Prostate gland (tissue), 2 donors: ENCODE measurements at regions not wholly inside any gene's neighbourhood (a gene's known extent, or its start where the extent isn't known, plus 50 kb on each side); places are given as distances from the start of the nearest gene placed in this dataset.

Experiments
- DNase-seq: peaks from one replicate; pipeline ENCODE4 v3.0.0-alpha.2; 2019; ENCODE audit warnings: low spot score
- H3K27ac ChIP-seq, 2 donors: fragments of 200-600 bp; sonication (generic); 2 replicates each; pipeline ENCODE4 v1.5.1; 2017 to 2019
- H3K27me3 ChIP-seq: fragments of 200-600 bp; sonication (generic); replicated peaks from 2 replicates; pipeline ENCODE4 v1.5.1; 2019; ENCODE audit not compliant: insufficient read depth
- H3K36me3 ChIP-seq, 2 donors: fragments of 200-600 bp; sonication (generic); 1 replicate in 1 of 2; 2 replicates in 1 of 2; pipeline versions ENCODE4 v1.5.1 to v1.8.1; 2017 to 2019
- H3K4me1 ChIP-seq: fragments of 200-600 bp; sonication (generic); replicated peaks from 2 replicates; pipeline ENCODE4 v1.5.1; 2019
- H3K4me3 ChIP-seq, 2 donors: fragments of 200-600 bp; sonication (generic); 2 replicates each; pipeline ENCODE4 v1.5.1; 2017 to 2019
- H3K9me3 ChIP-seq: fragments of 200-600 bp; sonication (generic); 2 replicates; pipeline ENCODE4 v1.5.1; 2017
- POLR2A ChIP-seq: fragments of 450-650 bp; IDR thresholded peaks from one replicate; pipeline ENCODE4 v1.6.1; 2016; ENCODE audit warnings: antibody characterized with exemption, mild to moderate bottlenecking
- POLR2AphosphoS5 ChIP-seq: sonication (generic); formaldehyde crosslinking; IDR thresholded peaks from one replicate; pipeline ENCODE4 v1.6.1; 2017; ENCODE audit warnings: antibody characterized with exemption
- WGBS: methylation state at CpG from one replicate; pipeline ENCODE4 v1.1.5; 2018; 5-methylcytosine and 5-hydroxymethylcytosine counted together
- intact Hi-C: fragments of 100-400 bp; cut with DNase I; formaldehyde crosslinking; loops from one replicate; pipeline ENCODE4 v1.14.2; 2022
- TF ChIP-seq, protein P1 (sequence below), 4 experiments: fragments of 200-600 bp in 2 of 4; fragments of 450-650 bp in 2 of 4; sonication (generic) in 2 of 4; IDR thresholded peaks; 1 replicate in 3 of 4; 2 replicates in 1 of 4; pipeline ENCODE4 v1.5.1; 2016 to 2019; ENCODE audit warnings: antibody characterized with exemption in 4 of 4, mild to moderate bottlenecking in 2 of 4, moderate library complexity in 2 of 4

DNA sequence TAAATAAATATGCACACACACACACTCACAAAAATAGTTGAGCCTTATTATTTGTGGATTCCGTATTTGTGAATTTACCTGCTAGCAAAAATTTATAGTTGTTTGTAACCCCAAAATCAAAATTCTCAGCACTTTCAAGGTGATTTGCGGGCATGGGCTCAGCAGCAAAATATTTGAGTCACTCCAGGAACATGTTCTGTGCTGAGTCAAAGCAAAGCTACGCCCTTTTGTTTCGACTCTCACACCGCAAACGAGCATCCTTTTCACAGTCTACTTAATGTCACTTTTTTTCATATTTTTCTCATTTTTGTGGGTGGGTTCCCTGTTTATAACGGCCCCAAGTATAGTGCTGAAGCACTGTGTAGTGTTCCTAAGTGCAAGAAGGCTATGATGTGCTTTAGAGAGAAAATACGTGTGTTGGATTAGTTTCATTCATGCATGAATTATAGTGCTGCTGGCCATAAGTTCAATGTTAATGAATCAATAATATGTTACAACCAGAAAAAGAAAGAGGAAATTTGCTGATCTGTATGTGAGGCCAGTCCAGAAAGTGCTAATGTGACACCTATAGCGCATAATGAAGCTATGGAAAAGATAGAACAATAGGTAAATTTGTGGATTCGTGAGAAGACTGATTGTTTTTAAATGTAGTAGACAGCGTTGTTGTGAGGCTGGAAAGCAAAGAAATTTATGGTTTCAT, 723.2 kb upstream of the AGA start:
- Histone ChIP-seq H3K4me1 (no peaks in the 10 kb centered on the region), H3K27ac (no peak overlapping the region), H3K27me3 (no peaks in the 10 kb centered on the region), H3K4me3 (no peak overlapping the region), H3K9me3 (no peaks in the 10 kb centered on the region), H3K36me3 (no peaks in the 10 kb centered on the region)
- intact Hi-C loops, result no loop called here
- no peak for DNase-seq
- no peak for TF ChIP-seq POLR2A
- TF ChIP-seq POLR2AphosphoS5, result no peak
- TF ChIP-seq, protein P1, sequence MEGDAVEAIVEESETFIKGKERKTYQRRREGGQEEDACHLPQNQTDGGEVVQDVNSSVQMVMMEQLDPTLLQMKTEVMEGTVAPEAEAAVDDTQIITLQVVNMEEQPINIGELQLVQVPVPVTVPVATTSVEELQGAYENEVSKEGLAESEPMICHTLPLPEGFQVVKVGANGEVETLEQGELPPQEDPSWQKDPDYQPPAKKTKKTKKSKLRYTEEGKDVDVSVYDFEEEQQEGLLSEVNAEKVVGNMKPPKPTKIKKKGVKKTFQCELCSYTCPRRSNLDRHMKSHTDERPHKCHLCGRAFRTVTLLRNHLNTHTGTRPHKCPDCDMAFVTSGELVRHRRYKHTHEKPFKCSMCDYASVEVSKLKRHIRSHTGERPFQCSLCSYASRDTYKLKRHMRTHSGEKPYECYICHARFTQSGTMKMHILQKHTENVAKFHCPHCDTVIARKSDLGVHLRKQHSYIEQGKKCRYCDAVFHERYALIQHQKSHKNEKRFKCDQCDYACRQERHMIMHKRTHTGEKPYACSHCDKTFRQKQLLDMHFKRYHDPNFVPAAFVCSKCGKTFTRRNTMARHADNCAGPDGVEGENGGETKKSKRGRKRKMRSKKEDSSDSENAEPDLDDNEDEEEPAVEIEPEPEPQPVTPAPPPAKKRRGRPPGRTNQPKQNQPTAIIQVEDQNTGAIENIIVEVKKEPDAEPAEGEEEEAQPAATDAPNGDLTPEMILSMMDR (IDR thresholded peaks at IDR 0.05), result no peak
- WGBS, result 37% methylated on average over 11 of the region's 11 CpGs

DNA sequence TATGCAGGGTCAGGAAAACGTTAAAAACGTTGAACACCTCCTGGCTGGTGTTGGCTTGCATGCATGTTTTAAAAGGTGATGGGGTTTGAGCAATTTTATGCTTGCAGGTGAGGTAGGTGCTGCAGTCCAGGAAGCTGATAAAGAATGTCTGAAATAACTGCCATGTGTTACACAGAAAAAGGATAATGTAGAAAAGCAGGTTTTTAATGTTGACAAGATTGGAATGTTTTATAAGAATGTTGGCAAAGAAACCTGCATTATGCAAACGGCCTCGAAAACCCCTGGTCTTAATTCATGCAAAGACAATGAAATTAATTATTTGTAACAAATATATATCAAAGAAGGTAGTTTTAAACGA, 723.7 kb upstream of the AGA start:
- no peak overlapping the region for H3K27ac ChIP-seq
- TF ChIP-seq, protein P1 (IDR thresholded peaks at IDR 0.05), result no peak
- TF ChIP-seq POLR2A (no peak), POLR2AphosphoS5 (no peak)
- no peak overlapping the region for H3K4me3 ChIP-seq
- DNase-seq, result no peak
- H3K36me3 ChIP-seq, result no peaks in the 10 kb centered on the region
- intact Hi-C loops, result no loop called here
- no peaks in the 10 kb centered on the region for H3K9me3 ChIP-seq
- H3K27me3 ChIP-seq, result no peaks in the 10 kb centered on the region
- no peaks in the 10 kb centered on the region for H3K4me1 ChIP-seq
- 25% methylated on average over 5 of the region's 5 CpGs for WGBS

DNA sequence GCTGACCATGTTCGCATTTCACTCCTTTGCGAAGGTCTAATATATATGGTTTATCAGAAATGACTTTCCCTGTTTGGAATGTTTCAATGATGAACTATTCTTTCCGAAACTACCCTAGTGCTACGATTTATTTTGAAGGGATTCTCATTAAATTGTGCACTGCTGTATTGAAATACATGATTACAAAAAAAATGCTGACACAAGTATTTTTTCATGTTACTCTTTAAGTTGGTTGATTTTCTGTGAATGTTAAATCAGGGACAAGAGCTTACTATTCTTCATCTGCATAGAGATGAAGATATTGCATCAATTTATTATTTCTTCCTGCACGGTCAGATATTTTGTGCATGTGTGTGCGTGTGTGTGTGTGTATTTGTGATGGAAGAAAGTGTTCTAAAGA, 731.5 kb upstream of the AGA start:
- intact Hi-C loops, result no loop called here
- TF ChIP-seq, protein P1 (IDR thresholded peaks at IDR 0.05), result no peak
- TF ChIP-seq POLR2AphosphoS5 (no peak), POLR2A (no peak)
- Histone ChIP-seq H3K4me3 (no peak overlapping the region), H3K36me3 (no peaks in the 10 kb centered on the region), H3K27me3 (no peaks in the 10 kb centered on the region), H3K4me1 (no peaks in the 10 kb centered on the region), H3K9me3 (no peaks in the 10 kb centered on the region), H3K27ac (no peak overlapping the region)
- WGBS, result 78% methylated on average over 6 of the region's 6 CpGs
- no peak for DNase-seq

DNA sequence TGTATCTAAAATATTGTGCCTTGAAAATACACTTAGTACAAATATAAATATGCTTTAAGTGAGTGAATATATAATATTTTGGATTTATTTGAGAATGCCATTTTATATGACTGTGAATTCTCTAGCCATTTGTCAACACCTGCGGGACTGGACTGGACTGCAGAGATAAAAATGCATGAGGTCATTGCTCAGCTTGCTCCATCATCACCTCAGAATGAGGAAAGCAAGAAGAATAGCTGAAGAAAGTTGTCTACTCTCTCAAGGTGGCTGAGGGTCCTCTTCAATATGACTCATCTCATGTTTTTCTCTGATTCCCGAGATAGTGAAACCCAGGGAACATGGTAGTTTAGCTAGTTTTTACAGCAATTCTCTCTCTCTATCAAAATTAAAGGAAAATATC, 732.5 kb upstream of the AGA start:
- Histone ChIP-seq H3K27me3 (no peaks in the 10 kb centered on the region), H3K4me1 (no peaks in the 10 kb centered on the region), H3K4me3 (no peak overlapping the region), H3K27ac (no peak overlapping the region), H3K9me3 (no peaks in the 10 kb centered on the region), H3K36me3 (no peaks in the 10 kb centered on the region)
- no peak for DNase-seq
- no peak for TF ChIP-seq POLR2AphosphoS5
- 82% methylated on average over 2 of the region's 2 CpGs for WGBS
- intact Hi-C loops, result no loop called here

DNA sequence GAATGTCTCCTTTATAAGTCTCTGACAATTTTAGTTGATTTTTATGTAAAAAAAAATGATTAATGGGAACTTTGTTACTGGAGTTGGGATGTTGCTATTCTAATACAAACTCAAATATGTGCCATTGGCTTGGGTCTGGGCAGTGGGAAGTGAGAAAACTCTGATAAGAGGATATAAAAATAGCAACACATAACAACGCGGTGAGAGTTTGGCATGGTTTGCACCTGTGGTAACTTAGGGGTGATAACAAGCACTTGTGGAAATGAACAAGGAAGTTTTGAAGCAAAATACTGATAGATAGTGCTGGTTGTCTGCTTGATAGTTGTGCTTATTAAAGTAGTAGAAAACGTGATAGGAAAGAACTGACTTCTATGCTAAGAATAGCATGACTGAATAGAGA, 743.3 kb upstream of the AGA start:
- intact Hi-C loops, result no loop called here
- no peak for TF ChIP-seq POLR2A
- TF ChIP-seq, protein P1 (IDR thresholded peaks at IDR 0.05), result no peak
- no peak for TF ChIP-seq POLR2AphosphoS5
- Histone ChIP-seq H3K9me3 (no peaks in the 10 kb centered on the region), H3K27me3 (no peaks in the 10 kb centered on the region), H3K27ac (no peak overlapping the region), H3K4me1 (no peaks in the 10 kb centered on the region), H3K4me3 (no peak overlapping the region), H3K36me3 (no peaks in the 10 kb centered on the region)
- WGBS, result 71% methylated on average over 3 of the region's 3 CpGs
- no peak for DNase-seq
